ENCODE measurements at regions not wholly inside any gene's neighbourhood (a gene's known extent, or its start where the extent isn't known, plus 50 kb on each side); places are given as distances from the start of the nearest gene placed in this dataset.

GRCh38 chr4:60657041-60657440, 543.1 kb upstream of the ADGRL3 start:
- no peaks in the 10 kb centered on the region for H3F3A ChIP-seq (replicated peaks; ENCODE audit: low read depth)
- TF ChIP-seq EZH2 (IDR thresholded peaks at IDR 0.05; ENCODE audit: low read depth, unreplicated experiment) (no peak), CREB1 (CRISPR knock-in tag; IDR thresholded peaks at IDR 0.05; ENCODE audit: low read depth) (no peak), EZH2phosphoT487 (IDR thresholded peaks at IDR 0.05; ENCODE audit: unreplicated experiment) (no peak), STAT1 (IDR thresholded peaks at IDR 0.05; ENCODE audit: unreplicated experiment) (no peak), ZNF462 (CRISPR knock-in tag; IDR thresholded peaks at IDR 0.05) (no peak), POLR2AphosphoS5 (IDR thresholded peaks at IDR 0.05; ENCODE audit: low read depth) (no peak), JUNB (IDR thresholded peaks at IDR 0.05; ENCODE audit: unreplicated experiment) (no peak), REST (IDR thresholded peaks at IDR 0.05; ENCODE audit: unreplicated experiment) (no peak), NANOG (IDR thresholded peaks at IDR 0.05; ENCODE audit: borderline replicate concordance) (no peak), CTCF (conservative IDR thresholded peaks at IDR 0.05; ENCODE audit: low read depth in 2 of 2) (no peak), ZNF331 (CRISPR knock-in tag; IDR thresholded peaks at IDR 0.05; ENCODE audit: low read depth) (no peak), ZNF114 (CRISPR knock-in tag; IDR thresholded peaks at IDR 0.05) (no peak)
- Mint-ChIP-seq H3K36me3 (ENCODE audit: low read depth) (no peaks in the 10 kb centered on the region), H3K4me3 (no peak overlapping the region), H3K9me3 (peaks cover 9% of the 10 kb centered on the region; the same call in 2 of the 3 replicates), H3K27ac (no peak overlapping the region), H3K27me3 (ENCODE audit: insufficient read depth, low read depth, poor library complexity) (no peaks in the 10 kb centered on the region), H3K4me1 (peaks cover 4% of the 10 kb centered on the region; the same call in 2 of the 3 replicates)
- H3K27ac ChIP-seq (ENCODE audit: low read depth): no peak overlapping the region
- H4K20me1 ChIP-seq (replicated peaks; ENCODE audit: insufficient read depth): no peaks in the 10 kb centered on the region
- H3K27me3 ChIP-seq (ENCODE audit: insufficient read depth): no peaks in the 10 kb centered on the region
- no peaks in the 10 kb centered on the region for H3K36me3 ChIP-seq (ENCODE audit: insufficient read depth)
- no peak for ATAC-seq
- H3K4me3 ChIP-seq: no peak overlapping the region
- H3K79me2 ChIP-seq (replicated peaks; ENCODE audit: insufficient read depth): no peaks in the 10 kb centered on the region
- H3K9me2 ChIP-seq (ENCODE audit: insufficient read depth): no peaks in the 10 kb centered on the region
- peak overlapping the region; percentile 23; the same call in 1 of the 2 replicates for H2AFZ ChIP-seq
- no peaks in the 10 kb centered on the region for H3K4me1 ChIP-seq (ENCODE audit: insufficient read depth)
- DNase-seq (ENCODE audit: low spot score): no peak
- no peak overlapping the region for H3K4me2 ChIP-seq
